GM21825 (cell line): ENCODE measurements at regions not wholly inside any gene's neighbourhood (a gene's known extent, or its start where the extent isn't known, plus 50 kb on each side); places are given as distances from the start of the nearest gene placed in this dataset.

Source experiments
- ATAC-seq: cut with Tn5 transposase; IDR thresholded peaks from one replicate; pipeline ENCODE4 v1.9.1; 2021; ENCODE audit warnings: mild to moderate bottlenecking, moderate library complexity; ENCODE audit not compliant: unreplicated experiment

- no peak for ATAC-seq
Observed at GRCh38 chr3:72441284-72441994, 406.8 kb downstream of the SHQ1 start.

DNA sequence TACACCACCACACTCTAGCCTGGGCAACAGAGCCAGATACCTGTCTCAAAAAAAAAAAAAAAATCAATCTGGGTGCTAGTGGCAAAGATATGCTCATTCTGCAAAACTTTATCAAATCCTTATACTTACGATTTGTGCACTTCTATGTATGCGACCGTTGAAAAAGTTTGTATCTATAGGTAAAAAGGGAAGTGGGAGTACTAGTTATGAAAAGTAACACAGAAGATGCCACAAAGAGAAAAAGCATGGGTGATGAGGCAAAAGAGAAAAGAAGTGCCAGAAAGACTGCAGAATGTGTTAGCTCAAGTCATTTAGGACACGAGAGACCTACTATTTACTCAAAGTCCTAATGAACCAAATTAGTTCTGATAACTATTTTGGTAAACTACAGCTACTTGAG lies 407.8 kb downstream of the SHQ1 start:
- ATAC-seq: peak; percentile 36

- peak; percentile 56 for ATAC-seq
Observed at GRCh38 chr3:72439321-72440183, 408.7 kb downstream of the SHQ1 start.

- no peak for ATAC-seq
Observed at GRCh38 chr3:72437661-72438406, 410.4 kb downstream of the SHQ1 start.

DNA sequence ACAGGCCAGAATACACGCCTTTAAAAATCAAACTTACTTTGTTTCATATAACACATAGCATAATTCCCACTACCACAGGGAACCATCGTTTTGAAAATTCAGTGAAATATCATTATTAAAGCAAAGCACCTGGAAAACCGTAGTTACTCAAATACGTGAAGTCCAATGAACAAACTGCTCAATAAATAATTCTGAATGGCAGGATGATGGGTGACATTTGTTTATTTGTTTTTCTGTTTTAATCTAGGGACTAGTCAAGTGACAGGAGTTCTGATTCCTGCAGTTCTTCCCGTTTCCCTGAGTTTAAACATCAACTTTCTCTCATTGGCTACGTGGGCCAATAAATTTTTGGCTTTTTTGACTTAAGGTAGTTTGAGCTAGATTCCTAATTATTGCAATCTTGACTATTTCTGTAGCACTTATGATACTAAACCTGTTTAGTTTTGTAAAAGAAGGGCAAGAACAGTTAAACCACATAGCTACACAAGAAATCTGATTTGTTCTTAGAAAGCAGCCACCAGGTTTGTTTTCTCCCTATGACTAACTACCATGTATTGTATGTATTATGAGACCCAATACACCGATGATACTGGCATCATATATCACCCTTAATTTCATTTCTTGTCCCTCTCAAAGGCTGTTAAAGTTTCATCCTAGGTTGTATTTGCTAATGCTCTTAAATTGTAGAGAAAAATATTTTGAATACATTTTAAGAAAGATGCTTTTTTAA lies 411.2 kb downstream of the SHQ1 start:
- no peak for ATAC-seq

DNA sequence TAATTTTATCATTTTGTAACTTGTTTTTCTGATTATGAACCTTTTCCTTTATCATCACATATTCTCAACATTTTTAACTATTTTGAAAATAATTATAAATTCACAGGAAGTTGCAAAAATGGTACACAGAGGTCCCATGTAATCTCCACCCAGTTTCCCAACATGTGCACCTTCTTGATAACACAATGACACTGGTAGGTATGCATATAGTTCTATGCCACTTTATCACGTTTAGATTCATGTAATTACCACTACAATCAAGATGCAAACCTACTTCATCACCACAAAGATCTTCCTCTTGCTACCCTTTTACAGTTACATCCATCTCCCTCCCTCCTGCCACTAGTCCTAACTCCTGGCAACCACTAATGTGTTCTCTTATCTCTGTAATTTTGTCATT lies 413.9 kb downstream of the SHQ1 start:
- no peak for ATAC-seq

GRCh38 chr3:72432246-72432645 lies 416.0 kb downstream of the SHQ1 start:
- no peak for ATAC-seq

GRCh38 chr3:72429589-72430353 lies 418.5 kb downstream of the SHQ1 start:
- ATAC-seq: no peak

DNA sequence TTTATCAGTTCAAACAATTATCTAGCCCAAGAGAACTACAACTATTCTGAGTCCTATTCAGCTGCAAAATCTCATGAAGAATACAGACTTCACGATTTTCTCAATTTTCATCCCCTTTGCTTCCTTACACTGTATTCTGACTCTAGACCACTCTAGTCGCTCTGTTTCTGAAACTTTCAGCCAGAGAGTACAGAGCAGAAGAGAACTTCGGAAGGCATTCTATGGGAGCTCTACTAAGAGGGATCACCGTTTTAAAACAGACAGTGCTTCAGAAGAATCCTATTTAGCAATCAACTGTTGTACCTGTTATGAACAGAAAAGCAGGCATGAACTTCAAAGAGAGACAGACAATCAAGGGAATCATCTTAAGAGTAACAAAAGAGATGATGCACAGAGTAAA lies 419.4 kb downstream of the SHQ1 start:
- ATAC-seq: no peak

GRCh38 chr3:72427624-72428023 lies 420.6 kb downstream of the SHQ1 start:
- no peak for ATAC-seq

DNA sequence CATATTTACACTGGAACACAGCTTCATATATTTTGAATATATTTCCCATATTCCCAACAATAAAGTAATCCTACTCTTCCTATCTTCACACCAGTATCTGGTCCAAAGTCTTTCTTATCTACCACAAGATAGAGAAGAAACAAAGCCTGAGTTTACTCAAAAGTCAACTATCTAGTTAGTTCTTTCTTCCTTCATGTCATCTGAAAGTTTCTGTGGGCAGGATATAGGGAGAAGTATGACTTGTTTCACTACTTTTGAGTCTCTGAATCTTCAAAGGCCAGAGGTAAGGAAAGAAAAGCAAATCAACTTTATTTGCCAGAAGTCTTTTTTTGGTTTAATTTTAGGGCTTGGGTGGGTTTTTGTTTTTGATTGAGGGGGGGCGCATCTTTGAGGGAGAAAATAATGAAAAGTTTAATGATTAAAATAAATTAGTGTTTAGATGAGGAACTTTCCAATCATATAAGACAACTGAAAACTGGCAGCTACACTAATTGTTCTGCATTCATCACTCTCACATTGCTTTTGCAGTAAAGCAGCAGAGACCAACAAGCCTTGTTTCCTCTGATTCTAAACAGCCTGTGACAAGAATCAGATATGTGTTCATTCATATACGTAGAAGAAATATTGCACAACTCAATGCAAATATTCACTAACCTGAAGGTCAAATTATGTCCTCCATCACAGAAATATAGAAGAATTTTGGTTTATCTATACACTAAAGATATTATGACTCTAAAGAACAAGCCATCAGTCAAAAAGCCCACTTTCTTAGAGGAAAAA lies 421.4 kb downstream of the SHQ1 start:
- no peak for ATAC-seq

- ATAC-seq: no peak
Observed at GRCh38 chr3:72423643-72424042, 424.6 kb downstream of the SHQ1 start.

DNA sequence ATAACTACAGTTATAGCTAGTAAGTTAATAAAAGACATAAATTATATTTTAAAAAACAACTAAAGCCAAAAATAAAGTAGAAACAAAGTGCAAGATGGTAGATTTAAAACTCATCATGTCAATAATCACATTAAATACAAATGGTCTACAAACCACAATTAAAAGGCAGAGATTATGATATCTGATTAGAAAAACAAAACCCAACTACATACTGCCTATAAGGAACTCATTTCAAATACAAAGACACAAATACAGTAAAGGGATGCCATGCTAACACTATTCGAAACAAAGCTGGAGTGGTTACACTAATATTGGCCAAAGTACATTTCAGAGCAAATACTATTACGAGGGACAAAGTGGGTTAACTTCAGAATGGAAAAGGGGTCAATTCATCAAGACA lies 426.5 kb downstream of the SHQ1 start:
- no peak for ATAC-seq

GRCh38 chr3:72421126-72421525 lies 427.1 kb downstream of the SHQ1 start:
- no peak for ATAC-seq

DNA sequence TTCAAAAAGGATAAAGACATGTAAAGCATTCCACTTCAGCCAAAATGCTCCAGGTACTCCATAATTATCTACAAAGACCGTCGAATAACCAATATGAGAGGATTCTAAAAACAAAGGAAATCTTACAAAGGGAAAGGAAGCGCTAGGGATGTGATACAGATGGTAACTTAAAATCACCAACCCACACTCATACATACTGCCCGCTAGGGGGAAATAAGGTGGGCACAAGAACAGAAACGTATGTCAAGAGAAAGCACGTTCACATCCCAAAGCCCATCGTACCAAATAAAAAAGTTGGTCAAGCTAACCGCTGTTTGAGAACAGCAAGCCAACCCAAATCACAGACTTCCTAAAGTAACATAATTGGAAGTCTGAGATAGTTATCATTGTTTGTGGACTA lies 429.4 kb downstream of the SHQ1 start:
- no peak for ATAC-seq

DNA sequence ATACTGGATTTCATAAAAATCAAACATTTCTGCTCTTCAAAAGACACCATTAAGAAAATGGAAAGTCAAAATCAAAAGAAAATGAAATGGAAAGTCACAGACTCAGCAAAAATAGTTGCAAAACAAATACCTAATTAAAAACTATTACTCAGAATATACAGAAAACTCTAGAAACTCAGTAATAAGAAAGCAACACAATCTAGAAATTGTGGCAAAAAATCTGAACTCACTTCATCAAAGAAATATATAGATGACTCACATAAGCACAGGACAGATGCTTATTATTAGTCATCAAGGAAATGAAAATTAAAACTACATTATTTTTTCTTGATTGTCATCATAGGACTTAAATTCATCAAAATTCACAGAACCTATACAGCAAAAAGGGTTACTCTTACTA lies 430.0 kb downstream of the SHQ1 start:
- no peak for ATAC-seq

- no peak for ATAC-seq
Observed at GRCh38 chr3:72414481-72415016, 433.7 kb downstream of the SHQ1 start.

- no peak for ATAC-seq
Observed at GRCh38 chr3:72413228-72413627, 435.0 kb downstream of the SHQ1 start.

- ATAC-seq: no peak
Observed at GRCh38 chr3:72412340-72412956, 435.8 kb downstream of the SHQ1 start.
